ENCODE measurements at regions not wholly inside any gene's neighbourhood (a gene's known extent, or its start where the extent isn't known, plus 50 kb on each side); places are given as distances from the start of the nearest gene placed in this dataset.

DNA sequence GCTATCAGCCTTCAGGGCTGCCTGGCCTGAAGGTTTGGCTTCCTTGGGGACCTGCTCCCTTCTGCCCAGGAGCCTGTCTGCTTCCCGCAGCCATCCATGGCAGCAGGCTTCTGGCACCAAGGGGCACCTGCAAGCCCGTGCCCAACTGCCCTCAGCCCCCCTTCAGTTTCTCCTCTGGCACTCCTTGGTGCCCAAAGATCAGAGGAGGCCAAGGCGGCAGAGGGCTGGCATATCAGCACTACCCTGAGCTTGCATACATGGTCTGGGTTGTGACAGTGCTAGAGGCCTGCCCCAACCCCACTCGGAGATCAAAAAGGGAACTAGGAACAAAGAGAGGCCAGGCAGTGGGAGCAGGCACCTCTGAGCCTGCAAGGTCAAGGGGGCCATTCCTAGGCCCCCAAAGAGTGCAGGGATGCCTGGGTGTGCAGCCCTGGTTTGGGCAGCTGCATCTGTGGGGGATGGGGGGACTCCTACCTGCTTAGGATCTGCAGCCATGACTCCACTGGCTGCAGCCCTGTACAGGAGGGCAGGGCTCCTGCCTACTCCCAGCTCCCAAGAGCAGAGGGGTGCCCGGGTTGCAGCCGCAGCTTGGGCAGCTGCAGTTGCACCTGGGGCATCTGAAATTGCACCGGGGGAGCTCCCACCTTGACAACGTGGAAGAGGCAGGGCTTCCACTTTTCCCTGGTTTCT lies 76.2 kb upstream of the TP63 start:
- no peak for DNase-seq (ENCODE audit: low read depth in 2 of 3, low spot score in 2 of 3)

DNA sequence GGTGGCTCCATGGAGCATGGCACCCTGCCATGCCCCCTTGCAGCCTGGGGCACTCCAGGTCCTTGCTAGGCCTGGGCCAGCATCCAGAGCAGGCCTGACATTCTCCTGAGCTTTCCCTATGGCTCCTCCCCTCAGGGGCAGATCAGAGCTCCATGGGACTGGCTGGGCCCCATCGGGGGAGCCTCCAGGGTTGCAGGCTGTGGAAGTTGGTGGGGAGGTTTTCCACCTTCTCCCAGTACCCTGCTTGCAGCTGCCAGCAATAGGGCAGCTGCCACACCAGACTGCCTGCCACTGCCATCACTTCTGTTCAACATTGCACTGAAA lies 75.7 kb upstream of the TP63 start:
- DNase-seq (ENCODE audit: low read depth in 2 of 3, low spot score in 2 of 3): no peak

DNA sequence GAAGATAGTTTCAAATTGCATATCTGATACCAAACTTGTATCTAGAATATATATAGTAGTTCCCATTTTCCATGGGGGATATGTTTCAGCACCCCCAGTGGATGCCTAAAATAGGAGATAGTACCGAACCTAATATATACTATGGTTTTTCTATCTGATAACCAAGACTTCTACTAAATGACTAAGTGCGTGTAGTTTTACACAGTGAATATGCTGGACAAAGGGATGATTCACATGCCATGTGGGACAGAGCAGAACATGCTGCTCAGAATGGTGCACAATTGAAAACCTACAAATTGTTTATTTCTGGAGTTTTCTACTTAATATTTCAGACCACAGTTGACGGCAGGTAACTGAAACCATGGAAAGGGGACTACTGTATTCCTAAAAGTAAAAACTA lies 73.4 kb upstream of the TP63 start:
- no peak for DNase-seq (ENCODE audit: low read depth in 2 of 3, low spot score in 2 of 3)

DNA sequence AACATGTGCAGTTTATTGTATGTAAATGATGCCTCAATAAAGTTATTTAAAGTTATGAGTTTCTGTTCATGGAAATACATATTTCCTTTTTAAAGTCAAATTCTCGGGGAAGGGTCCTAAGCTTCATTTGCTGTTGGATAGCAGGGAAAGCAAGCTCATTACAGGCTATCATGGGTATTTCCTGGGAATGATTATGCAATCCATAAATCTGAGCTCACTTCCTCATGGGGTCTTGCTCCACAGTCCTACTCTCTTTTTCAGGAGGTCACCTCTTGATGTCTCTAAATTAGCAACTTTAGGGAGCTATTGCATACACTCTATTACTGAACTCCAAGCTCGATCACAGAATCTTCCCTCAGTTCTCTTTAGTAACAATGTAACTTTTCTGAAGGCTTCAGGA lies 69.9 kb upstream of the TP63 start:
- no peak for DNase-seq (ENCODE audit: low read depth in 2 of 3, low spot score in 2 of 3)

DNA sequence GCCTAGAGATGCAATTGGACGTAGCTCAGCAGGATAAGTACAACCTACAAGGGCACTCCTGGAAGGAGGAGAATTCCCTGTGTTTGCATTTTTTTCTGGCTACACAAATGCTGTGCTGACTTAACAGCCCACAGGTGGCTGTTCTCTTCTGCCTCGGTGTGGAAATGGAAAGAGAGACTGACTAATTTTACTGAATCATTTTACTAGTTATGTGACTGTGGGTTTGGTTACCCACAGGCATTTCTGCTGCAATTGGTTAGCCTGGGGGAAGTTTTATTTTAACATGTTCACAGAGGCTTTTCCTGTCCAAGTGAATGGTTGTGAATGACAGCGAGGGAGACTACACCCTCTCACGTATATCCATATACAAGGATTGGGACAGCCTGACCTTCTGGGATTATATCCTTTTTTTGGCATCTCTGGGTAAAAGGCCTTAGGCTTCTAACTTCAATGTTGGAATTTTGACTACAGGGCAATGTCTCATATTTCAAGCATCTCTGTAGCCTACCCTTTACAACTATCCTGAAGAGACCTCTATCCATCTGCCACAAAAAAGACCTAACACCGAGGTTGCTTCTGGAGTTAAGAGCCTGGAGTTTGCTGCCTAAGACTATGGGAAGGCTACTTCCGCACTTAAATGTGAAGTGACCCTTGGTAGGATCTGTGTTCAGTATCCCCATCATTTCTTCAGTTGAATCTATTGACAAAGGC lies 67.2 kb upstream of the TP63 start:
- peak in 1 of 3 experiments; percentile 18 for DNase-seq (ENCODE audit: low read depth in 2 of 3, low spot score in 2 of 3)

DNA sequence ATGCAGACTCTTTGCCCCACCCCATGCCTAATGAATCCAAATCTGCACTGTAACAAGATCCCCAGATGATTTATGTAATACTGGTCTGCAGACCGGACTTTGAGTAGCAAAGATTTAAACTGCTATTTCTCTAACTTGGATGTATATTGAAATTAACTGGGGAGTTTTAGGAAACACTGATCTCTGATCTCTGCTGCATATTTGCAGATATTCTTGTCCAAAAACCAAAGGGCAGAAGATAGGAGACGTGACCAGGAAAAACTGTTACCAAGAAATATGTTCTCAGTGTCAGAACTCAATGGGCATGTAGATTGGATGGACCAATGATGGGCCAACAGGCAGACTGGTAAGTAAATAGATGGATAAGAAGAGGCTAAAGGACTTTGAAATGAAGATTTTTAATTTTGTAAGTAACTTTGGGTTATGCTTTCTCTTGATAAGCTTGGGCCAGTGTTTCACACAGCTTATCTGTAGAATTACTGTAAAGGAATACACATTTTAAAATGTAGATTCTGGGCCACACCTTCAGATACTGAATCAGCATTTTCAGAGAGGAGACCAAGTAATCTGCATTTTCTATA lies 64.5 kb upstream of the TP63 start:
- DNase-seq (ENCODE audit: low read depth in 2 of 3, low spot score in 2 of 3): no peak

DNA sequence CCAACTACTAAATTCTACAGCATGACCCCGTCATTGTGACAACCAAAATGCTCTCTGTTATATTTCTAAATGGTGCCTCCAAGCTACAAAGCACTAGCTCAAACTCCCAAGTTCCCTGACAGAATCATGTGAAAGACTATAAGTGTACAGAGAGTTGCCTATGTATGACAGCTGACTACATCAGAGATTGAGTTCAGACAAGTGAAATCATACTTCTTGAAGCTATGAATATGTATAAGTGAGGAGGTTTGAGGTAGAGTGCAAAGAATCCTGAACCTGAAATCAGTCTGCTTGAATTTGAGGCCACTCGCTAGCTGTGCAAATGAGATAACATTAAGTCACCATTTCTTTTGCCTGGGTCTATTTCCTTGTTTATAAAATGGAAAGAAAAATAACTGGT lies 63.9 kb upstream of the TP63 start:
- DNase-seq (ENCODE audit: low read depth in 2 of 3, low spot score in 2 of 3): no peak

DNA sequence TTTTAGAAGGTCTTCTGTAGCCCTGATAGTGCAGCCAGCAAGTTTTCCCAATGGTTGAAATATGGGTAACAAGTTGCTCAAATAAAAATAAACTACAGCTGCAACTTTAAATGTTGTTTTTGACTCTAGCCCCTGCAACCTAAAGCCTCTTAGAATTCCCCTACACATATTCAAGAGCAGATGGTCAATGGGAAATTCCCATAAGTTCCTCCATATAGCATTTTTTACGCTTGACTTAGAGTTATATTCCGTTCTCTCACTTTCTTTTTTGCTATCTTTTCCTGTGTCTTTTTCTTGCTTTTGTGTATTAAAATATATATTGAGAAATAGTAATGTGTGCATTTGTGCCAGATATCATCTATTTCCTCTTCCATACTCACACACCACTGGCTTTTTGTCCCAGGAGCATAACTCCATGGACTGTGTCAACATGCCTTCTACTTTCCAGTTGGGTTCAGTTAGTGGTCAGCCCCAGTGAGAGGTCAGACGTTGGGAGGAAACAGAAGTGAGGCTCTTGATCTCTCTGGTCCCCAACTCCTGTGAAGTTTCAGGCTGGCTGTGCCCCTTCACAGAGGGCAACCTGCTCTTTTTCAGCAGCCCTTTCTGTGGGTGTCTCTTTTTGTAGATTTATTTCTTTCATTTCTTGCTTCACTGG lies 63.3 kb upstream of the TP63 start:
- no peak for DNase-seq (ENCODE audit: low read depth in 2 of 3, low spot score in 2 of 3)

DNA sequence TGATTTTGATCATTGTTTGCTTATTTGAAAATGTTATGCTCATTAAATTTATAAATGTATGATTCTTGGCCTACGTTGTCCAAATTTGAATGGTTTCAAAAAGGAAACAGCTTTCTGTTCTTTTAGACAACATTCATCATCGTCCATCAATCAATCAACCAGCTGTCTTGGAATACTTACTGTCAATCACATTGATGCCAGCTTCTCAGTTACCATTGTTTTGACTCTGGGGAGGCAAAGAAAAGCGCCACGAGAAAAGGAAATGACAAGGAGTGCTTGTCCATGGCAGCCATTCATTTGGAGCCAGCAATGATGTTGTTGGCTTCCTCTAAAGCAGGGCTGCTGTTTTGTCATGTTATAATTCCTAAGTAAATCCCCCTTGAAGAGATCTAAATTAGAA lies 62.2 kb upstream of the TP63 start:
- no peak for DNase-seq (ENCODE audit: low read depth in 2 of 3, low spot score in 2 of 3)

DNA sequence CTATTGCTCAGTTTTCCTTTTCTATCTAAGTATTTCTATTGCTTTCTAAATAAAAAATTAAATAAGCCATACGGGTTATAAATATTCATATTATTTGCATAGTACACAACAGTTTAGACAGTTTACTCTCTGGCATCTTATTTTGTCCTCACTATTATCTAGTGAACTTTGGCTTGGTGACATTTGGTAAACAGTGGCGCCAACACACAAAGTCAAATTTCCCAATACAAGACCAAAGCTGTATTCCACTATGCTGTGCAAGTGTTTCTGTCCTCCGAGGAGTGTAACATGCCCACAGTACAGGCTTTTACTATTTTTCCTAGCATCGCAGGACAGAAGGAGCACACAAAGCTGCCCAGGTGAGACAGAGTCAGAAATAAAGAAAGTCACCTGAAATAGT lies 61.7 kb upstream of the TP63 start:
- no peak for DNase-seq (ENCODE audit: low read depth in 2 of 3, low spot score in 2 of 3)

DNA sequence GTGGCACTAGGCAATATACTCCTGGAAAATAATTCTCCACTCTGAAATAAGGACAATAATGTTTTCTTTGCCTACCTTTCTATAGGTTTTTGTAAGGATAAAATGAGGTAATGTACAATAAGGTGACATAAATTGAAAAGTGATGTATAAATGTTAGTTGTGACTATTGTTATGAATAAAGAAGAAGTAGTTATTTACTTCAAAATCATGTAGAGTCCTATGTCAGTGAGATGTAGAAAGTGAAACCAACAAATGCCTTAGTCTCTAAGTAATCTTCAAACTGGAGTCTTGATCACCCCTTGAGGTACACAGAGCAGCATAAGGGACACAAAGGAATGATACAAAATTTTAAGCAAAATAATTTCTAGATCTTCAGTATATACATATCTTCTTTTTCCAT lies 60.3 kb upstream of the TP63 start:
- DNase-seq (ENCODE audit: low read depth in 2 of 3, low spot score in 2 of 3): no peak

DNA sequence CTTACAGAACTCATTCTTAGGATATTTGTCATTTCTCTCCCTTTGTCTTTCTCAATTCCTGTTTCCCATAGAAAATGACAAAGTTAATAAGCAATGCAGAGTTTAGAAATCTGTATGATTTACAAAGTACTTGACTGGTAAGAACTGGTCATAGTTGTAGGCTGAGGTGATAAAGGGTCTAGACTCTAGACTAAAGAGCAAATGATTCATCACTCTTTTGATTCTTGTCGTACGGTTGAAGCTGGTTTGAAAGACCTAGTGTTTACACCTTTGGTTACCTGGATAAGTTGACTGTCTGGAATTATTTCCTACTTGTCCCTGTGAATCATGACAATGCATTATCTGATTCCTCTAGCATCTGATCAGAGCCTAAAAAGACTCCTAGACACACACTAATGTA lies 58.9 kb upstream of the TP63 start:
- DNase-seq (ENCODE audit: low read depth in 2 of 3, low spot score in 2 of 3): no peak

DNA sequence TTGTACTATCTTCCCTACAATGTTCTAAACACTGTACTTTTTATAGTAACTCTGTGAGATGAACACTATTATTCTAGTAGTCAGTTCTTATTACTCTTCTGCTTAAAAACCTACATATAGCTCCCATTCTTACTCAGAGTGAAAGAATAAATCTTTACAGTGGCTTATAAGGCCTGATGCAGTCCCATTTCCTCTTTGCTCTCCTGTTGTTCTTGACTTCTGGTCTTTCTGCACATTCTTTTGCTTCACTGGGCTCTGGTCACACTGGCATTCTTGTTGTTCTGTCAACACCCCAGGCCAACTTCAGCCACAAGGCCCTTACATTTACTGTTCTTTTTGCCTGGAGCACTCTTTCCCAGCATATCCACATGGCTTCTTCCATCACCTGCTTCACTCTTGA lies 58.2 kb upstream of the TP63 start:
- DNase-seq (ENCODE audit: low read depth in 2 of 3, low spot score in 2 of 3): no peak

DNA sequence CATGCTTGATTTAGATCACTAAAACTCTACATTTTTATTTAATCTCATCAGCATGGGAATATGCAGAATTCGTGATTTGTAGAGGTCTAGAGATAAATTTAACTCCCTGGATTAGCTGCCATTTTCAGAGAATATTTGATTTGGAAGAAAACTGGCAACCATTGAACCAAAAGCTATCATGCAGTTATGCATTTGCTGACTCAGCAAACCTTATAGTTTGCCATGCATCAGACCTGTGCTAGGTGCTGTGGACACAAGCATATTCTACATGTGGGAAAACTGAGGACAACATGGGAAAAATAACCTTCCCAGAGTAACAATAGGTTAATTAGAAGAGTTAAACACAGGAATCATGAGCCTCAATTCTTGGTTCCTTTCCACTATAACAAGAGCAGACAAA lies 54.7 kb upstream of the TP63 start:
- DNase-seq (ENCODE audit: low read depth in 2 of 3, low spot score in 2 of 3): no peak

DNA sequence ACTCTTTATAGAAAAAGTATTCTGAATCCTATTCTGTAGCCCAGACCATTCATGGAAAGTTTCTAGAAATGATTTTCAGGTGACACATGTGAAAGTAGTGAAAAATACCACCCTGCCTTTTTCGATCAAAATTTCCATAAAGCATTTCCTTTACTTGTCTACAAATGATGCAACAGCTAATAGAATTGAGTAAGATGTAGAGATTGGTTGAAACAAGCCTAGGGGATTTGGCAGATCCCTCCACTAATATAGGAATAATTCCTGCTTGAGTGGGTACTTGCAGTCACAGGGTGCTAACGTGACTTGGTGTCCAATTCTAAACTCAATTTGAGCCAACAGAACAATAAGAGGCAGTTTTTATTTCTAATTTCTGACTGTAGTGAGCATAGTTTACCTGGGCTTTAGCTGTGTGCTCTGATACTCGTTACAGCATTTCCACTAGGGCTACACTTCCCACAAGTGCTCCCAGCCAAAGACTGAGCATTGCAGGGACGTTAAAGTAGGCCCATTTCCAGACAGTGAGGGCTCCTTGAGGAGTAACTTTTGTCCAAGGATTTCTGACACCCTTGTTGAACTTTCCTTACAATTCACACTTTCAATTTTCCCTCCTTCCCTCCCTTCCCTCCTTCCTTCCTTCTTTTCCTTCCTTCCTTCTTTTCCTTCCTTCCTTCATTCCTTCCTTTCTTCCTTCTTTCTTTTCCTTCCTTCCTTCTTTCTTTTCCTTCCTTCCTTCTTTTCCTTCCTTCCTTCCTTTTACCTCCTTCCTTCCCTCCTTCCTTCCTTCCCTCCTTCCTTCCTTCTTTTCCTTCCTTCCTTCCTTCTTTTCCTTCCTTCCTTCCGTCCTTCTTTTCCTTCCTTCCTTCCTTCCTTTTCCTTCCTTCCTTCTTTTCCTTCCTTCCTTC lies 53.9 kb upstream of the TP63 start:
- no peak for DNase-seq (ENCODE audit: low read depth in 2 of 3, low spot score in 2 of 3)

DNA sequence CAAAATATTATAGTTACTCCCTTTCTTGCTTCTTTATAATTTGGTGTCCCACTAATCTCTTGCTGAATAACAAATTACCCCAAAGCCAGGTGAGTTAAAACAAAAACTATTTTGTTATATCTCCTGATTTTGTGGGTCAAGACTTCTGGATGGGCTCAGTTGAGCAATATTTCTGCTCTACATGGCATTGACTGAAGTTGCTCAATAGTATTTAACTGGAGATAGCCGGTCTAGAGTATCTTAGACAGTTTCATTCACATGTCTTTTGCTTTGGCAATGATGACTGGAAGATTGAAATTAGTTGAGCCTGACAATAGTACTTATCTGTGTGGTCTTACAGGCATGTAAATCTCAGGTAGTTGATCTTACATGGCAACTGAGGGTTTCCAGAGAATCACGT lies 51.0 kb upstream of the TP63 start:
- no peak for DNase-seq (ENCODE audit: low read depth in 2 of 3, low spot score in 2 of 3)

Data from activated CD8-positive, alpha-beta memory T cell treated with anti-CD3 and anti-CD28 coated beads for 48 hours (primary cell).